SK-N-DZ (cell line): ENCODE measurements at regions not wholly inside any gene's neighbourhood (a gene's known extent, or its start where the extent isn't known, plus 50 kb on each side); places are given as distances from the start of the nearest gene placed in this dataset.
"Not testable (repeated sequence)": the region's sequence is repeated elsewhere in the genome, so short reads cannot be mapped to it uniquely, and the experiment has no call there.

Source experiments
- DNase-seq: peaks from one replicate; pipeline ENCODE4 v3.0.0-alpha.2; 2015; ENCODE audit warnings: low spot score

DNA sequence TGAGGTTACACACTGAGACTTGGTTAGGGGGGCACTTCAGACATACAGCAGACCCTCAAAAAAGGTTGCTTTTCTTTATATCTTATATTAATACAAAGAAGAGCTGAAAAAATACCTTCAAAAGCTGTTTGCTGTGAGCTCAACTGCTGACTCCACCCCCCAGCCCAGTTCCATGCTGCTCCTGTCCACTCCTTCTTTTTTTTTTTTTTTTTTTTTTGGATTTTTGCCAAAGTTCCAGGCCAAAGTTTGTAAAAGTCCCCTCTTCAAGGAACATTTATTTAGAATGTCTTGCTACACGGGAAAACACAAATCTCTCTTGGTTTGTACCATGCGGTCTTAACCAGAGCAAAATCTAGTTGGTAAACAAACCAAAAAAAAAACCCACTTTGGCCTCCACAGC, 85.3 kb upstream of the AKAP12 start:
- no peak for DNase-seq

DNA sequence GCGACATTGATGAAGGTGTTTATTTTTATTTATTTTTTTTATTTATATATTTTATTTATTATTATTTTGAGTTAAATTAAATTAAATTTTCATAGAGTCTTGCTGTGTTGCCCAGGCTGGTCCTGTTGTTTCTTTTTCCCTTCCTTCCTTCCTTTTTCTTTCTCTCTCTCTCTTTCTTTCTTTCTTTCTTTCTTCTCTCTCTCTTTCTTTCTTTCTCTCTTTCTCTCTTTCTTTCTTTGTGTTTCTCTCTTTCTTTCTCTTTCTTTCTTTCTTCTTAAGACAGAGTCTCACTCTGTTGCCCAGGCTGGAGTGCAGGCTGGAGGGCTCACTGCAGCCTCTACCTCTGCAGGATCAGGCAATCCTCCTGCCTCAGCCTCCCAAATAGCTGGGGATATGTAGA, 84.7 kb upstream of the AKAP12 start:
- DNase-seq, result no peak

DNA sequence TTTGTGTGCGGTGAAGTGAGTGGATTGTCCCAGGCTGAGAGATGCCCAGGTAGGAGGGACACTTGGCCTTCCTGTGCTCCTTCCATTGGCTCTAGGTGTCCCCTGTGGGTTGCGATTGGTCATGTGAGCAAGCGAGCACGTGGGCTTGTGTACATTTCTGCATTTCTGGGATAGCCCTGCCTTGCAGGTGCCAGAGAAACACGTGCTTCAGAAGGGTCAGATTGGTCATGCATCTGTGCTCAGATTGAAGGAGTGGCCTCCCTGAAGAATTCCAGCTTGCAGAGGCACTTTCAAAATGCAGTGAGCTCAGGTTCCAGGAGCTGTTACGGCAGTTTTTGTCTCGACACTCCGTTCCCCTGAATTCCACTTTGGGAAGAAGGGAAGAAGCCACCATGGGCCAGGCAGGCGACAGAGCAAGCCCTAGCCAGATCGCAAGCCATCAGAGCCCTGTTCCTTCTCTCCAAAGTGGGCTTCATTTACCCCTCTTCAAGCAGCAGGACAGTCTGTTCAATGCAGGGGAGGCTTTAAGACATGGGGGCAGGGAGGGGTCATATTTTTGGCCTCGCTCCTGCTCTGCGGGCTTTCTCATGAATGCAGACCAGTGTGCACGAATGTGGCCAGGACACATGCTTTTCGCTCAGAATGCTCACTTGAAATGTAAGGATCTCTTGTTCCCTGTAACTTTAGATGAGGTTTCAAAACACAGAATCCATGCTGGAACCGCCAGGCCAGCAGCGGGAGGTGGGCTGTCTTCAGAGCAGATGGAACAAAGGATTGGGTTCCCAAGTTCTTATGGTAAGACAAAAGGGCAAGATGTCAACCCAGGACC, 78.6 kb upstream of the AKAP12 start:
- peak; percentile 34 for DNase-seq

DNA sequence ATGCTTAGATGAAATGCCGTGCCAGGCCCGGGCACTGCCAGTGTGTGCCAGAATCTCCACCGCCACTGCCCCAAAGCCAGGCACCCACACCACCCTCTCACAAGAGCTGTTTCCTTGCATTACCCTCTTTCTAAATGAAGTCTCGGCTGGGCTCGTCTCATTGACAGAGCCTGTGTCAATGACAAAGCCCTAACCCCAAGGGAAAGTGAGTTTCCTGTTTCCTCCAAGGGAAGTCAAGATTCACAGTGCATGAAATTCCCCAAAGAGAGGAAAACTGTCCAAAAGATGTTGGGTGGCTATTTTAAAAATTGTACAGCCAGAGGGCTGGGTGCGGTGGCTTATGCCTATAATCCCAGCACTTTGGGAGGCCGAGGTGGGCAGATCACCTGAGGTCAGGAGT, 75.4 kb upstream of the AKAP12 start:
- no peak for DNase-seq

DNA sequence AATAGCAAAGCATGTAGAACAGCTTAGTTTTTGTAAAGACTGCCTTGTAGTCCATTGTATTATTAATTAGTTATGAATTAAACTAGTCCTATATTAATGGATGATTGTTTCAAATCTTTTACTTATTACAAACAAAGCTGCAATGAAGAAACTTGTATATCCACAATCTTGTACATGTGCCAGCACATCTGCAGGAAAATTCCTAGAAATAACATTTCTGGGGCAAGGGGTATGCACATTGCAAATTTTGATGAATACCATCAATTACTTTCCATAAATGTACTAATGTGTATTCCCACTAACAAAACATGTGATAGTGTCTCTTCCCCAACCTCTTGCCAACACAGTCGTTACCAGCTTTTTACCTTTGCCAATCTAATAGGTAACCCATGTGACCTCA, 73.6 kb upstream of the AKAP12 start:
- DNase-seq, result no peak

DNA sequence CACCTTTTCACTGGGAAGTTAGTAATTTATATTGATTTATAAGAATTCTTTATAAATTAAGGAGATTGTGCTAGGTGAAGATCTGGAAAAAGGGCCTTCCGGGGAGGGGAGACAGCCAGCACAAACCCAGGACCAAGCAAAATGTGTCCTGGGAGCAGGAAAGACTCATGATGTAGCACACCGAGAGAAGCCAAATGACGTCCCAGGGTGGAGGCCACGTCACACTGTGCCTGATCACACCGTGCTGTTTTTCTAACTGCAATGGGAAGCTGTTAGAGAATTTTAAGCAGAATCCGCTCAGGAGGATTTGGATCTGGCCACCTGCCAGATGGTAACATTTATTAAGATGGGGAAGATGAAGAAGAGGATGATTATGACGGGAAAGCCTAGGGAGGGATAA, 72.7 kb upstream of the AKAP12 start:
- DNase-seq, result no peak

DNA sequence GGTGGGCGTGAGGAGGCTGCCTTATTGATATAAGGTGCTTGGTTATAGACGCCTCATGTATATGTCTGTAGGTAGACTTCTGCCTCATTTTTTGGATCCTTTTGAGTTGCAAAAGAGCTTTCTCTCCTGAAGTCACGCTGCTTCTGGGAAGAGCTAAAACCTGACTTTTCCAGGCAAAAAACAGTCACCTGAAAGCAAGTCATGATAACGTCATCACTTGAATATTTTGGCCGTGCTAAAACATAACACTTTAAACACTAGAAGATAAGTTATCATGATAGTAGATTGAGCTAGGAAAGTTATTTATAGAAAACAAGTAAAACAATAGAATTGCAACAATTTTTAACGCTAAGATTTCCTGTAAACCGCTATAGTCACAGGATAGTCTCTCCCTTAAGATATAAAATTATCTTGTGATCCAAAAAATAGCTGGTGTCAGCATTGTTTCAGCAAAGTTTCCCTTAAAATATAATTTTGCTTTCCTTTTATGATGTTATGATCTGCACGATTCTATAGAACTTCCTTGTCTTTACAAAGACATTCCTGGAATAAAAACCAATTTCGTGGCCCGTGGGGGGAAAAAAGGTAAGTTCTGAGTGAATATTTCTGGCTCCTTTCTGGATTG, 69.0 kb upstream of the AKAP12 start:
- DNase-seq, result no peak

DNA sequence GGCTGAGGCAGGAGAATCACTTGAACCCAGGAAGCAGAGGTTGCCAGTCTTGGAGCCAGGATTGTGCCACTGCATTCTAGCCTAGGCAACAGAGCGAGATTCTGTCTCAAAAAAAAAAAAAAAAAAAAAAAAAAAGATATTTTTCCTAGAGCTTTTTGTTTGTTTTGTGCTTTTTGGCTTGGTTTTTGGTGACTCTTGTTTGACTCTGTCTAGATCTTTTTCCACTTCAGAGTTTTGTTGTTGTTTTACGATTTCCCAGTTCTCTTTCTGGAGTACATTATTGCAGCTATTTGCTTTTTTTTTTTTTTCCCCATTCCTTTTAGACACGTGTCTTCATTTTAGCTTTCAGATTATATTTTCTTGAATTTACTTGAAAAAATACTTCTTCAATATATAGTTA, 67.0 kb upstream of the AKAP12 start:
- DNase-seq, result no peak

DNA sequence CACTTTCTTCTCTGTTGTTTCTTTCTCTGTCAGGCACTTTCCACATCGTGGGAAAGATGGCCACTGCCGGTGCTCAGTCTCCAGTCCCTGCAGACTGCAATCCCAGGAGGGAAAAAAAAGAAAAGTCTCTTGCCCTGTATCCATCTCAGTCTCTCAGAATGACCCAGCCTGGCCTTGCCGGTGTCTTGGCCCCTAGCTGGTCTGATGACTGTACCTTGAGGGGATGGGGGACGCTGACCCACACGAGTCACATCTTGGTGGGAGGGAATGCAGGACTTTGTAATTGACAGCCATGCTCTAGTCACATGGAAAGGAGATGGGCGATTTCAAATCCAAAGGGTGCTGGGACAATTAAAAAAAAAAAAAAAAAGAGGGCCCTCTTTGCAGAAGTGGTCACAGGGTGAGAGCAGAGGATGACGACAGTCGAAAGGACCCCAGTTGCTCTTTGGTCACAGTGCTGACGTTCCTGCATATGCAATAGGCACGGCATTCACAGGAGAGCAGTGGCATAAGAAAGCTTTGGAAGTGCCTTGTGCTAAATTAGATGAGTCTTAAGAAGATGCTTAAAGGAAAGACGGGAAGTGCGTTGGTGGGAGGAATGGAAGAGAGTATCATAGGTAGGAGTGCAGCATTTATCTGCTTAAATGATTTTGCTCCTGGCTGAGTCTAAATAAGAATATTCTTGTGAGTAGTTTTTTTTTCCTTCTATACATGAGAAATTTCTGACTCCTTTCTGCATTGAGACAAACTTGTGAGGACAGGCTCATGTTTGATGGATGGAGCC, 63.9 kb upstream of the AKAP12 start:
- DNase-seq, result no peak

DNA sequence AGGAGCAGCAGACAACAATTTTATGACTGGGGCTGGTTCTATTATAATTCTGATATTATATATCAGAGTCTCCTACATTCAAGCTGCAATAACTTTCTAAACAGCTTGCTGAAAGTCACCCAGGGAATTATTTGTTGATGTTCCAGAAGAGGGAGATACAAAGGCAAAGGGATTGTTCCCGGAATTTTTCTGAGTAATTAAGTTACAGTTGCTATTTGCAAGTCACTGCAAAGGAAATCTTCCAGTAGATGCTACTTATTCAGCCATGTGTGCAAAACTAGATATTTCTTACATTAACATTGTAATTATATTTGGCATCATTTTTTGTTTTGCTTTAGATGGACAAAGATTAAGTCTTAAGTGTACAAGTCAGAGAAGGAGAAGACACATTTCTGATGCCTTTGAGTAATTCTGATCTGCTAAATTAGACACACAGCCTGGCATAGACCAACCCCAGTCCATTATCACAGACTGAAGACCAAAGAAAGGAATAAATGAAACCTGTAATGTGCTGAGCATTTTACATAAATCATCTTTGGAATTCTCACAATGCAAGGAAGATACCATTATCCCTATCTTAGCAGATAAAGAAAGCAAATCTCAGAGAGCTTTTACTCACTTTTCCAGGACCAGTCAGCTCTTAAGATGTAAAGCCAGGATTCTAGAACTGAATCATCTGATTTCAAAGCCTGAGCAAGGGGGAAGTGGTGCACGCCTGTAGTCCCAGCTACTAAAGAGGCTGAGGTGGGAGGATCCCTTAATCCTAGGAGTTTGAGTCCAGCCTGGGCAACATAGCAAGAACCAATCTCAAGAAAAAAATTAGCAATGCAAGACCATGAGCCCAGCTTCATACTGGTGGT, 62.6 kb upstream of the AKAP12 start:
- no peak for DNase-seq

DNA sequence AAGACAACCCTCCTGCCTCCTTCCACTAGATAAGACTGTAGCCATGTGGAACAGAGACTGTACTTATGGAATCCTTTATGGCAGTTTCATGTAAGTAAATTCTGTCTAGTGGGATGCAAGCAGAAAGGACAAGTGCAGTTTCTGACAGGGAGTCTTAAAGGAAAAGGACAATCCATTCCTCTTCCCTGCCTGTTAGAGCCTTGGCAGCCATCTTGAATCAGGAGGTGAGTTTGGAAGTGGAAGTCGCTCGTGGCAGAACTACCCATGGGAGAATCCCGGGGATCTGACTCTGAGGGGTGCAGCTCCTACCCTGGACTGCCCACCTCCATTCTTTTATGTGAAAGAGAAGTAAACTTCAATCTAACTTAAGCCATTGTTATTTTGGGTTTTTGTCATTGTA, 61.4 kb upstream of the AKAP12 start:
- DNase-seq, result no peak

DNA sequence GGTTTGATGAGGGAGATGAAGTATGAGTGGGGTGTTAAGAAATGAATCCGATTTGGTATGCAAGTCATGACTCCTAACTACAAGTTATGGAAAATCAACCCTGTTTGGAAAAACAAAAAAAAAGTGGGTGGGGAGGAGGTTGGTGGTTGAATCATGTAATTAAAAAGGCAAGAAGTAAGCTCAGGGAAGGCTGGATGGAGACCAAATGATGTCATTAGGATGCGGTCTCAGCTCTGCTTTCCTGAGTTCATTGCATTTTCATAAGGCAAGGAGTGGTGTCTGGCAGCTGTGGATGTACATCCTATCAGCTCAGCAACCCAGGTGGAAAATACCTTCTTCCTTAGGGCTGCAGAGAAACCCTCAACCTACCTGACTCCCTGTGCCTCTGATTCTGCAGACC, 60.4 kb upstream of the AKAP12 start:
- DNase-seq, result no peak

DNA sequence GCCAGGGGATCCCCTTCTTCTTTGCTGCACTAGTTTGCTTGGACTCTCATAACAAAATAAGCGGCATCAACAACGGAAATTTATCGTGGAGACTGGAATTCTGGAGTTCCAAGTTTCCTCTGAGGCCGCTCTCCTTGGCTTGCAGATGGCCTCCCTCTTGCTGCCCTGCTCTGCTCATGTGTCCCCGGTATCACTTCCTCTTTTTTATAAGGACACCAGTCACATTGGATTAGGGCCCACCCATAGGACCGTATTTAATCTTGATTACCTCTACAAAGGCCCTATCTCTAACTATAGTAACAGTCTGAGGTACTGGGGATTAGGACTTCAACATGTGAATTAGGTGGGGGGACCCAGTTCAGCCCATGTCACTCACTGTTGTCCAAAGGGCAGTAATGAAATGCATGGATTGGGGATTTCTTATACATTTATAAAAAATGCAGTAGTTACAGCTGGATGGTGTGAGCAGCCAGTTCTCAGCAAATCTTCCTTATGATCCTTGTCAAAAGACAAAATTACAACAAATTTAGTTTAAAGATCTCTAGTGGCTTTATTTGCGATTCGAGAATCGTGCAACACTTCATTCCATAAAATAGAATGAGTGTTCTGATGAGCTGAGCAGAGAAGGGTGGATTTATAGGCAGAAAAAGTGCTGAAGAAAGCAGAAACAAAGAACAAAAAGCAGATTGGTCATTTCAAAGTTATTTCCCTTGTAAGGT, 59.3 kb upstream of the AKAP12 start:
- no peak for DNase-seq

DNA sequence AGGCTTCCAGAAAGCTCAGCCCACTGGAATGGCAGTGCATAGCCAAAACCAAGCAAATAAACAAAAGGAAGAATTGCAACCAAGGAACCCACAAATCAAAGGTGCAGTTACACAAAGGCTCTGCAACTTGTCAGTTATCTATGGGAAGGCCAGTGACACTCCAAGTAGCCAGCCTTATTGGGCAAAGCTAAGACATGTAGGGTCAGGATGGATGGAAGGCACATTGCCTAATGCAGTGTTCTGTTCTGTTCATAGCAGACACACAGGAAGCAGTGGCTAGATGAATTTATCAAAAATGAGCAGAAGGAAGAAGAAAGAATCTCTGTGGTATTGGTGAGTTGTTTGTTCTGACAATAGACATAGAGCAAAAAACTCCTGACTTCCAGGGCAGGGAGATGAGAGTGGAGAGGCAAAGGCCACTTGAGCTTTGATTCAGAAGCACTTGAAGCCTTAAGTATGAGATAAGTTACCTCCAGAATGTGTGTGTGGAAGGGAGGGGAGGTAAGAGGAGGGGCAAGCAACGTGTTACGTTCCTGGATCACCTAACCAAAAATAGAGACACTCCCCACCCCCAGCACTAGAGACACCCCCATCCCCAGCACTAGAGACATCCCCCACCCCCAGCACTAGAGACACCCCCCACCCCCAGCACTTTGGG, 57.9 kb upstream of the AKAP12 start:
- peak; percentile 53 for DNase-seq

DNA sequence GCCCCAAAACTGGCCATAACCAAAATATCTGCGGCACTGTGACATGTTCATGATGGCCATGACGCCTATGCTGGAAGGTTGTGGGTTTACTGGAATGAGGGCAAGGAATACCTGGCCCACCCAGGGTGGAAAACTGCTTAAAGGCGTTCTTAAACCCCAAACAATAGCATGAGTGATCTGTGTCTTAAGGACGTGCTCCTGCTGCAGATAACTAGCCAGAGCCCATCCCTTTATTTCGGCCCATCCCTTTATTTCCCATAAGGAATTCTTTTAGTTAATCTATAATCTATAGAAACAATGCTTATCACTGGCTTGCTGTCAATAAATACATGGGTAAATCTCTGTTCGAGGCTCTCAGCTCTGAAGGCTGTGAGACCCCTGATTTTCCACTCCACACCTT, 56.8 kb upstream of the AKAP12 start:
- DNase-seq, result not testable (repeated sequence)

DNA sequence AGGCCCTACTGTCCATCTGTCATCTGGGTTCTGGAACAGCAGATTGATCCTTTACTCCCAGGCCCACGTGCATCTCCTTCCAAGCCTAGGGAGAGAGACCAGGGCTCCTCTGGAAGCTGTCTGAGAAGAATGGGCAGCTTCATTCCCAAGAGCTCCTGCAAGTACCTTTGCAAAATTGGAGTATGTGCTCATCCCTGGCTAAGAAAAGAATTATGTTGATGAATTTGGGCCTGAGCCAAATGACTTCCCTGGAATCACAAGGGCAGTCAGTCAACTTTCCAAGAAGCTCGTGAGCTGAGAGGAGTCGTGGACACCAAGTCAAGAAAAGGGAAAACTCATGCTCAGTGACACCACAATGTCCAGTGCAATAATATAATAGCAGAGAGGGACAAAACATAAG, 54.6 kb upstream of the AKAP12 start:
- DNase-seq, result no peak

DNA sequence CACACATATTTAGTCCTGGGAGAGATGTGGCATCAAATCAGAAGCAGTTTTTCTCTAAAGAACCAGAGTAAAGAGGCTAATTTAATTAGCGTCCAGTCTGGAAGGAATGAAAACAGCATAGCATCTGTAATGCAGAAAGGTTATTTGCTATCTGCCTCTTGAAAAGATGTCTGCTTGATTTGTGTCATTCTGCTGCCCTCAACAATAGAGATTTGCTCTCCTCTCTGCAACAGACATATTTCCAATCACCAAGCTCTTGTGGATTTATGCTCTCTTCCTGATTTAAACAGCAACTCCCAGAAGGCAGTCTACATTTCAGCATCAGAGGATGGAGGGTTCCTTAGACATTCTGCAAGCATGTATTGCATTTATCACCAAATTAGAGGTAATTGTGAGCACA, 53.5 kb upstream of the AKAP12 start:
- DNase-seq, result peak; percentile 85

DNA sequence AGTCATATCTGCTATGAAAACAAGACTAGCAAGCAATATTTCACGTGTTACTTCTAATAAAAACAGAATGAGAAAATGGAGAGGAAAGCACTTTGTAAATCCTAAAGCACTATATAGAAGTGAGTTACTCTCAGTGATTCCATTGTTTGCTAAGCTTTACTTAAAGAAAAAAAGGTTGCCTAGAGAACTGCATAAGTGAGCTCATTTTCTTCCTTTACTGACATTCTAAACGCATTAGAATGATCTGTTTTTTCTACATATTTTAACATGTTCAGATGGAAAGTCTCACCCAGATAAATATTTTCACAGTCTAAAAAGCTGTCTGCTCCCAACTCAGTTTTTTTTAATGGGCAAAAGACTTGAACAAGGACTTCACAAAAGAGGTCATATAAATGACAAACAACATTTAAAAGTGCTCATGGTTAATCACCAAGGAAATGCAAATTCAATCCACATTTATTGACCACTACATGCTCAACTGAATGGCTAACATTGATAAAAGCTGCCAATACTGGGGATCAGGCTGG, 52.9 kb upstream of the AKAP12 start:
- no peak for DNase-seq
